HUES64 (cell line): ENCODE measurements at regions not wholly inside any gene's neighbourhood (a gene's known extent, or its start where the extent isn't known, plus 50 kb on each side); places are given as distances from the start of the nearest gene placed in this dataset.

ENCODE experiments used
- H3K27ac ChIP-seq: 2 replicates; pipeline ENCODE4 v1.7.0; 2013; ENCODE audit warnings: low read depth, low read length, inconsistent platforms
- H3K27me3 ChIP-seq: 2 replicates; pipeline ENCODE4 v1.6.1; 2013; ENCODE audit warnings: mild to moderate bottlenecking, low read length; ENCODE audit not compliant: insufficient read depth
- H3K36me3 ChIP-seq: 2 replicates; pipeline ENCODE4 v1.6.1; 2013; ENCODE audit warnings: mild to moderate bottlenecking, low read length; ENCODE audit not compliant: insufficient read depth
- H3K4me1 ChIP-seq: 2 replicates; pipeline ENCODE4 v1.6.1; 2013; ENCODE audit warnings: mild to moderate bottlenecking, low read length, moderate library complexity; ENCODE audit not compliant: insufficient read depth
- H3K4me3 ChIP-seq: 2 replicates; pipeline ENCODE4 v1.5.1; 2013; ENCODE audit warnings: mild to moderate bottlenecking, low read length, moderate library complexity
- H3K9ac ChIP-seq: 2 replicates; pipeline ENCODE4 v1.6.1; 2013; ENCODE audit warnings: mild to moderate bottlenecking, low read depth, low read length
- H3K9me3 ChIP-seq: 2 replicates; pipeline ENCODE4 v1.6.1; 2013; ENCODE audit warnings: low read depth, low read length; ENCODE audit not compliant: insufficient read depth
- WGBS: fragments of 150-250, 120-280 bp; methylation state at CpG from one replicate; pipeline ENCODE4 v1.1.7; 2013; ENCODE audit warnings: missing lambda C conversion rate; 5-methylcytosine and 5-hydroxymethylcytosine counted together

GRCh38 chr11:47913529-47914244, 65.5 kb upstream of the NUP160 start:
- WGBS = 90% methylated on average over 8 of the region's 8 CpGs
- Histone ChIP-seq H3K4me1 (no peaks in the 10 kb centered on the region), H3K9ac (no peak overlapping the region), H3K27ac (no peak overlapping the region), H3K36me3 (no peaks in the 10 kb centered on the region), H3K27me3 (no peaks in the 10 kb centered on the region), H3K9me3 (no peaks in the 10 kb centered on the region), H3K4me3 (no peak overlapping the region)

GRCh38 chr11:47912843-47913437, 64.8 kb upstream of the NUP160 start:
- no peak overlapping the region for H3K27ac ChIP-seq
- H3K4me3 ChIP-seq = no peak overlapping the region
- no peaks in the 10 kb centered on the region for H3K9me3 ChIP-seq
- no peaks in the 10 kb centered on the region for H3K27me3 ChIP-seq
- no peaks in the 10 kb centered on the region for H3K4me1 ChIP-seq
- H3K36me3 ChIP-seq = no peaks in the 10 kb centered on the region
- 76% methylated on average over 6 of the region's 6 CpGs for WGBS
- no peak overlapping the region for H3K9ac ChIP-seq

- Histone ChIP-seq H3K27me3 (no peaks in the 10 kb centered on the region), H3K27ac (no peak overlapping the region)
Observed at GRCh38 chr11:47911149-47911548, 63.0 kb upstream of the NUP160 start.

GRCh38 chr11:47908198-47908597, 60.0 kb upstream of the NUP160 start:
- H3K36me3 ChIP-seq = no peaks in the 10 kb centered on the region
- no peaks in the 10 kb centered on the region for H3K4me1 ChIP-seq
- no peak overlapping the region for H3K27ac ChIP-seq
- no peaks in the 10 kb centered on the region for H3K9me3 ChIP-seq
- no peak overlapping the region for H3K4me3 ChIP-seq
- no peak overlapping the region for H3K9ac ChIP-seq
- no peaks in the 10 kb centered on the region for H3K27me3 ChIP-seq
- 86% methylated on average over 5 of the region's 5 CpGs for WGBS

More at GRCh38 chr11:47911149-47911548, 63.0 kb upstream of the NUP160 start:
- no peak overlapping the region for H3K4me3 ChIP-seq
- 92% methylated on average over 1 of the region's 4 CpGs for WGBS
- H3K4me1 ChIP-seq = no peaks in the 10 kb centered on the region
- H3K9ac ChIP-seq = no peak overlapping the region
- H3K9me3 ChIP-seq = no peaks in the 10 kb centered on the region
- no peaks in the 10 kb centered on the region for H3K36me3 ChIP-seq

GRCh38 chr11:47907499-47907898, 59.3 kb upstream of the NUP160 start:
- Histone ChIP-seq H3K27me3 (no peaks in the 10 kb centered on the region), H3K9me3 (no peaks in the 10 kb centered on the region), H3K9ac (no peak overlapping the region), H3K27ac (no peak overlapping the region), H3K4me3 (no peak overlapping the region), H3K4me1 (no peaks in the 10 kb centered on the region), H3K36me3 (no peaks in the 10 kb centered on the region)
- WGBS = 96% methylated on average over 5 of the region's 5 CpGs

- no peaks in the 10 kb centered on the region for H3K36me3 ChIP-seq
- no peaks in the 10 kb centered on the region for H3K27me3 ChIP-seq
- H3K9me3 ChIP-seq = no peaks in the 10 kb centered on the region
- H3K4me1 ChIP-seq = no peaks in the 10 kb centered on the region
- no peak overlapping the region for H3K4me3 ChIP-seq
- no peak overlapping the region for H3K9ac ChIP-seq
- WGBS = 89% methylated on average over 6 of the region's 6 CpGs
- no peak overlapping the region for H3K27ac ChIP-seq
Observed at GRCh38 chr11:47906066-47906465, 57.9 kb upstream of the NUP160 start.

DNA sequence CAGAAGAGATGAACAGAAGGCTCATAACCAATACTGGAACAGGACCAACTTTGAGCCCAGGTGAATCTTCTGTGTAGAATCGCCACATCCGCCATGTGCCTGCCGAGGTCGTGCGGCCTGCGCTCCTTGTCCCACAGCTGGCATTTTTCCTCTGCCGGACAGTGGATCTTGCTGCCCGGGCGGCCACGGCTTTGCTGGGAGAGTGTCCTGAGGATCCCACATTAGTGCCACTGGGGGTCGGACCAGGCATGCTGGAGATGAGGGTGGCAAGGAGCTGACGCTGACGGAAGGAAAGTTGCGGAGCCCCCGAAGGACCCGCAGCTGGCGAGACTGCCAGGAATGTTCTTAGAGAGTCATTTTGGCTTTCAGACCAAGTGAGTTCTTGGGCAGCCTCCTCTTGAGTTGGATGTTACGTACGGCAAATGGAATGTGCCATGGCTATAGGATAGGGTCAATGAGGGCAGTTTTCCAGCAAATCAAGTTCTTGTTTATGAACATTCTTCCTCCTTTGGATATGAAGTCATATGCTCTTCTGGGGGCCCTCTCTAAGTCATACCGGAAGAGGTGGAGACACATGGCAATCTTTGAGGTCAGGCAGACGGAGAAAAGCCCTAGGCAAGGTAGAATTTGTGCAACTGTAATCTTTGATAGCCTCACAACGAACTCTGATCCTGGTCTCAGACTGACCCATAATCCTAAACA, 57.4 kb upstream of the NUP160 start:
- Histone ChIP-seq H3K4me1 (no peaks in the 10 kb centered on the region), H3K27ac (no peak overlapping the region), H3K27me3 (no peaks in the 10 kb centered on the region), H3K9me3 (no peaks in the 10 kb centered on the region), H3K9ac (no peak overlapping the region), H3K36me3 (no peaks in the 10 kb centered on the region), H3K4me3 (no peak overlapping the region)
- 96% methylated on average over 22 of the region's 22 CpGs for WGBS

- Histone ChIP-seq H3K4me1 (no peaks in the 10 kb centered on the region), H3K36me3 (no peaks in the 10 kb centered on the region), H3K4me3 (no peak overlapping the region), H3K27me3 (no peaks in the 10 kb centered on the region), H3K9me3 (no peaks in the 10 kb centered on the region), H3K27ac (no peak overlapping the region), H3K9ac (no peak overlapping the region)
- 92% methylated on average over 9 of the region's 9 CpGs for WGBS
Observed at GRCh38 chr11:47904808-47905207, 56.7 kb upstream of the NUP160 start.

DNA sequence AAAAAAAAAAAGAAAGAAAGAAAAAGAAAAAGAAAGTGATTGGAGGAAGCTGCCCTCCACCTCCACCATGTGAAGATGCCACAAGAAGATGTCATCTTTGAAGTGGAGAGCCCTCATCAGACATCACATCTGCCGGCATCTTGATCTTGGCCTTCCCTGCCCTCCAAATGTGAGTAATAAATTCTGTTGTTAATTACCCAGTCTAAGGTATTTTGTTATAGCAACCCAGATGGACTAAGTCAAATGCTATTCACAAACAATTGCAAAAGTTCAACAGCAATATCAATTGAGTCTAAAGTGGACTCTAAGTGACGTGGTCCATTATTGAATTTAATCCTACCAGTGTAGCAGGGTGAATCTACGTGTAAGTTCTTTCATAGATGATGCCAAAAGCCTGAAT, 55.9 kb upstream of the NUP160 start:
- Histone ChIP-seq H3K27me3 (no peaks in the 10 kb centered on the region), H3K4me1 (no peaks in the 10 kb centered on the region), H3K4me3 (no peak overlapping the region), H3K36me3 (no peaks in the 10 kb centered on the region), H3K9ac (no peak overlapping the region), H3K9me3 (no peaks in the 10 kb centered on the region), H3K27ac (no peak overlapping the region)
- 83% methylated on average over 3 of the region's 3 CpGs for WGBS

DNA sequence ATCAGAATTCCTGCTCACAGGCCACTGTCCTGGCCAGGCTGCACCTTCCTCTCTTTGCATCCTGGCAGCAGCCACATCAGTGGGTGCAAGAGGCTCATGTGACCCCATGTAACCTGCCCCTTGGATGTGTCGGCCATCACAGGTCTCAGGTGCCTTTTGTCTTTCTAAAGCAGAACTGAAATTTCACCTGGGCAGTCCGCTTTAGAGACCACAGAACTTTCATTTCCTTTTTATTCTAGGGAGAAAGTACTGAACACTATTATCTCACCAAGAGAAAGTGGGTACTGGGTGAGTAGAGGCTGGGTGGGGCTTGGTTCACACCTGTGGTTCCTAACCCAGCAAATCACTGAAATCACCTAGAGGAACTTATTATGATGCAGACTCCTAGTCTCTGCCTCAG, 51.7 kb upstream of the NUP160 start:
- no peaks in the 10 kb centered on the region for H3K36me3 ChIP-seq
- H3K4me3 ChIP-seq = no peak overlapping the region
- no peaks in the 10 kb centered on the region for H3K27me3 ChIP-seq
- H3K9me3 ChIP-seq = no peaks in the 10 kb centered on the region
- no peaks in the 10 kb centered on the region for H3K4me1 ChIP-seq
- 81% methylated on average over 2 of the region's 2 CpGs for WGBS
- H3K9ac ChIP-seq = no peak overlapping the region
- H3K27ac ChIP-seq = no peak overlapping the region
